HG02981 (cell line): ENCODE measurements at regions not wholly inside any gene's neighbourhood (a gene's known extent, or its start where the extent isn't known, plus 50 kb on each side); places are given as distances from the start of the nearest gene placed in this dataset.
"Not testable (repeated sequence)": the region's sequence is repeated elsewhere in the genome, so short reads cannot be mapped to it uniquely, and the experiment has no call there.

ENCODE experiments used
- ATAC-seq: cut with Tn5 transposase; IDR thresholded peaks from one replicate; pipeline ENCODE4 v1.9.1; 2021; ENCODE audit warnings: mild to moderate bottlenecking, moderate library complexity; ENCODE audit not compliant: unreplicated experiment

- no peak for ATAC-seq
Observed at GRCh38 chr4:152072906-152073305, 312.1 kb upstream of the GATB start.

- no peak for ATAC-seq
Observed at GRCh38 chr4:152072001-152072485, 311.2 kb upstream of the GATB start.

- ATAC-seq, result no peak
Observed at GRCh38 chr4:152070854-152071253, 310.0 kb upstream of the GATB start.

- ATAC-seq, result no peak
Observed at GRCh38 chr4:152068866-152069265, 308.1 kb upstream of the GATB start.

- ATAC-seq, result no peak
Observed at GRCh38 chr4:152065545-152065944, 304.7 kb upstream of the GATB start.

GRCh38 chr4:152064753-152065152 is 303.9 kb upstream of the GATB start:
- ATAC-seq, result no peak

- ATAC-seq, result no peak
Observed at GRCh38 chr4:152064282-152064681, 303.5 kb upstream of the GATB start.

- no peak for ATAC-seq
Observed at GRCh38 chr4:152063621-152064240, 302.9 kb upstream of the GATB start.

GRCh38 chr4:152062936-152063620 is 302.3 kb upstream of the GATB start:
- ATAC-seq, result no peak

GRCh38 chr4:152054731-152055130 is 293.9 kb upstream of the GATB start:
- no peak for ATAC-seq

GRCh38 chr4:152052451-152053057 is 291.7 kb upstream of the GATB start:
- peak; percentile 59 for ATAC-seq

- ATAC-seq, result not testable (repeated sequence)
Observed at GRCh38 chr4:152051332-152051731, 290.5 kb upstream of the GATB start.

- ATAC-seq, result no peak
Observed at GRCh38 chr4:152050106-152050505, 289.3 kb upstream of the GATB start.

- no peak for ATAC-seq
Observed at GRCh38 chr4:152047451-152047850, 286.6 kb upstream of the GATB start.

- ATAC-seq, result peak; percentile 52
Observed at GRCh38 chr4:152045807-152046571, 285.2 kb upstream of the GATB start.

GRCh38 chr4:152045449-152045806 is 284.6 kb upstream of the GATB start:
- peak; percentile 59 for ATAC-seq

- no peak for ATAC-seq
Observed at GRCh38 chr4:152044331-152045036, 283.7 kb upstream of the GATB start.

- ATAC-seq, result no peak
Observed at GRCh38 chr4:152041295-152041694, 280.5 kb upstream of the GATB start.

GRCh38 chr4:152039691-152040090 is 278.9 kb upstream of the GATB start:
- no peak for ATAC-seq

- no peak for ATAC-seq
Observed at GRCh38 chr4:152039023-152039481, 278.2 kb upstream of the GATB start.

- no peak for ATAC-seq
Observed at GRCh38 chr4:152038238-152038637, 277.4 kb upstream of the GATB start.
